Neural progenitor cell (in vitro differentiated cells): ENCODE measurements at regions not wholly inside any gene's neighbourhood (a gene's known extent, or its start where the extent isn't known, plus 50 kb on each side); places are given as distances from the start of the nearest gene placed in this dataset.

Experiments used
- EZH2phosphoT487 ChIP-seq: fragments of 200-600 bp; sonication (generic); IDR thresholded peaks from 2 replicates; pipeline ENCODE4 v1.6.1; 2017; ENCODE audit warnings: antibody characterized with exemption
- TF ChIP-seq, protein P1 (sequence below): fragments of 200-600 bp; sonication (generic); IDR thresholded peaks from 2 replicates; pipeline ENCODE4 v1.5.1; 2017; ENCODE audit warnings: antibody characterized with exemption, mild to moderate bottlenecking

DNA sequence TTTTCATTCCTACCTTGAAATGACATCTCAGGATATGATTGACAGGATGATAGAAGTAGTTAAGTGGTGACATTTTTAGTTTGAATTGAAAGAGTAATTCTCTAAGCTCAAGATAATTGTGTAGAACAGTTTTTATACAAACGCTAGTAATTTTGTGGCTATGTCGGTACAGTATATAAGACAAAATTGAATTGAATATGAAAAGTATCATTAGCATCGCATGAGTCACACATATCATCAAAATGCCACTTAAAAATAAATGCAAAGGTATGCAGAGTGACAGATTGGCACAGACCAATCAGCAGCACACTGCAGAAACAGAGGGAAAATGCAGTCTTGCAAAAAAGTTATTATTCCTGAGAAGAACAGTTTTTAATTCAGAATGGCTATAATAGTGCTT, 608.2 kb upstream of the NETO1 start:
- TF ChIP-seq, protein P1, sequence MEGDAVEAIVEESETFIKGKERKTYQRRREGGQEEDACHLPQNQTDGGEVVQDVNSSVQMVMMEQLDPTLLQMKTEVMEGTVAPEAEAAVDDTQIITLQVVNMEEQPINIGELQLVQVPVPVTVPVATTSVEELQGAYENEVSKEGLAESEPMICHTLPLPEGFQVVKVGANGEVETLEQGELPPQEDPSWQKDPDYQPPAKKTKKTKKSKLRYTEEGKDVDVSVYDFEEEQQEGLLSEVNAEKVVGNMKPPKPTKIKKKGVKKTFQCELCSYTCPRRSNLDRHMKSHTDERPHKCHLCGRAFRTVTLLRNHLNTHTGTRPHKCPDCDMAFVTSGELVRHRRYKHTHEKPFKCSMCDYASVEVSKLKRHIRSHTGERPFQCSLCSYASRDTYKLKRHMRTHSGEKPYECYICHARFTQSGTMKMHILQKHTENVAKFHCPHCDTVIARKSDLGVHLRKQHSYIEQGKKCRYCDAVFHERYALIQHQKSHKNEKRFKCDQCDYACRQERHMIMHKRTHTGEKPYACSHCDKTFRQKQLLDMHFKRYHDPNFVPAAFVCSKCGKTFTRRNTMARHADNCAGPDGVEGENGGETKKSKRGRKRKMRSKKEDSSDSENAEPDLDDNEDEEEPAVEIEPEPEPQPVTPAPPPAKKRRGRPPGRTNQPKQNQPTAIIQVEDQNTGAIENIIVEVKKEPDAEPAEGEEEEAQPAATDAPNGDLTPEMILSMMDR, result no peak
- TF ChIP-seq EZH2phosphoT487, result no peak
